ENCODE measurements at regions not wholly inside any gene's neighbourhood (a gene's known extent, or its start where the extent isn't known, plus 50 kb on each side); places are given as distances from the start of the nearest gene placed in this dataset.

- H3K27me3 Mint-ChIP-seq (ENCODE audit: insufficient read depth, unreplicated experiment): no peaks in the 10 kb centered on the region
Measured at GRCh38 chr12:25388183-25388582, 137.5 kb upstream of the KRAS start.

DNA sequence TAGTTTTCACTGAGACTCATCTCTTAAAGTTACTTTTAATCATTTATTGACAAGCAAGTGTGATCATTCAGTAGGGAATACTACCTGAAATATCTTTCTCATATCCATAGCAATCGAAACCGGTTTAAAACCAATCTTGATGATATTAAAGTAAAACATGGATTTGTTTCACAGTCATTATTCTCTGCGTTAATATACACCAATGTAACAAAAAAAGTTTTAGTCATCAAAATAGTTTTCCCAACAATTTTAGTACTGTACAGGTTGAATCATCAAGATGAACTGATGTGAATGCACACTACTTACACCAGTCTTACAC, 137.0 kb upstream of the KRAS start:
- no peak for DNase-seq
- peaks cover 26% of the 10 kb centered on the region for H3K4me1 Mint-ChIP-seq (ENCODE audit: low read depth, unreplicated experiment)
- TF ChIP-seq, protein P1, sequence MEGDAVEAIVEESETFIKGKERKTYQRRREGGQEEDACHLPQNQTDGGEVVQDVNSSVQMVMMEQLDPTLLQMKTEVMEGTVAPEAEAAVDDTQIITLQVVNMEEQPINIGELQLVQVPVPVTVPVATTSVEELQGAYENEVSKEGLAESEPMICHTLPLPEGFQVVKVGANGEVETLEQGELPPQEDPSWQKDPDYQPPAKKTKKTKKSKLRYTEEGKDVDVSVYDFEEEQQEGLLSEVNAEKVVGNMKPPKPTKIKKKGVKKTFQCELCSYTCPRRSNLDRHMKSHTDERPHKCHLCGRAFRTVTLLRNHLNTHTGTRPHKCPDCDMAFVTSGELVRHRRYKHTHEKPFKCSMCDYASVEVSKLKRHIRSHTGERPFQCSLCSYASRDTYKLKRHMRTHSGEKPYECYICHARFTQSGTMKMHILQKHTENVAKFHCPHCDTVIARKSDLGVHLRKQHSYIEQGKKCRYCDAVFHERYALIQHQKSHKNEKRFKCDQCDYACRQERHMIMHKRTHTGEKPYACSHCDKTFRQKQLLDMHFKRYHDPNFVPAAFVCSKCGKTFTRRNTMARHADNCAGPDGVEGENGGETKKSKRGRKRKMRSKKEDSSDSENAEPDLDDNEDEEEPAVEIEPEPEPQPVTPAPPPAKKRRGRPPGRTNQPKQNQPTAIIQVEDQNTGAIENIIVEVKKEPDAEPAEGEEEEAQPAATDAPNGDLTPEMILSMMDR (IDR thresholded peaks at IDR 0.05; ENCODE audit: insufficient read depth in 1 of 2, low read depth in 1 of 2, low read length in 1 of 2, severe bottlenecking in 1 of 2, unreplicated experiment in 1 of 2): no peak
- no TSS peak for BruUV-seq (replicated peaks)
- H3K27ac Mint-ChIP-seq (ENCODE audit: unreplicated experiment): peak overlapping the region; percentile 99
- Histone ChIP-seq H3K4me1 (peaks cover 11% of the 10 kb centered on the region), H3K9me3 (no peaks in the 10 kb centered on the region), H3K36me3 (ENCODE audit: control insufficient read depth, insufficient read depth, low read length) (no peaks in the 10 kb centered on the region), H3K4me3 (ENCODE audit: low read depth, low read length) (no peak overlapping the region), H3K27me3 (replicated peaks; ENCODE audit: control insufficient read depth, insufficient read depth, low read length) (no peaks in the 10 kb centered on the region)
- peak overlapping the region; percentile 97 for H3K4me3 Mint-ChIP-seq (ENCODE audit: unreplicated experiment)
- ChIA-PET CTCF (interaction anchor here (0.5 to 1.5 kb wide), 13 partner anchors 25 to 613 kb away, joined by 3 to 13 read pairs (median 4); partner anchors contain the start of genes DNAI7 and ETFRF1), POLR2A (interaction anchor here (0.8 kb wide), 1 partner anchor 40 kb away, joined by 3 read pairs; no protein-coding TSS in a partner anchor)
- H3K27me3 Mint-ChIP-seq (ENCODE audit: insufficient read depth, unreplicated experiment): no peaks in the 10 kb centered on the region
- H3K36me3 Mint-ChIP-seq (ENCODE audit: insufficient read depth, unreplicated experiment): peaks cover 31% of the 10 kb centered on the region
- intact Hi-C loops (cut with micrococcal nuclease; ENCODE audit: unreplicated experiment): loop anchor here (1.0 kb wide), 4 partner anchors 146 to 396 kb away; no protein-coding TSS in a partner anchor
- H3K9me3 Mint-ChIP-seq (ENCODE audit: unreplicated experiment): no peaks in the 10 kb centered on the region

More at GRCh38 chr12:25388183-25388582, 137.5 kb upstream of the KRAS start:
- Mint-ChIP-seq H3K36me3 (ENCODE audit: insufficient read depth, unreplicated experiment) (peaks cover 30% of the 10 kb centered on the region), H3K9me3 (ENCODE audit: unreplicated experiment) (no peaks in the 10 kb centered on the region), H3K4me1 (ENCODE audit: low read depth, unreplicated experiment) (peaks cover 22% of the 10 kb centered on the region), H3K4me3 (ENCODE audit: unreplicated experiment) (no peak overlapping the region), H3K27ac (ENCODE audit: unreplicated experiment) (no peak overlapping the region)
- Histone ChIP-seq H3K27me3 (replicated peaks; ENCODE audit: control insufficient read depth, insufficient read depth, low read length) (no peaks in the 10 kb centered on the region), H3K9me3 (no peaks in the 10 kb centered on the region), H3K4me1 (peaks cover 11% of the 10 kb centered on the region), H3K4me3 (ENCODE audit: low read depth, low read length) (no peak overlapping the region), H3K36me3 (ENCODE audit: control insufficient read depth, insufficient read depth, low read length) (no peaks in the 10 kb centered on the region)
- BruUV-seq (replicated peaks): no TSS peak
- TF ChIP-seq, protein P1 (IDR thresholded peaks at IDR 0.05; ENCODE audit: insufficient read depth in 1 of 2, low read depth in 1 of 2, low read length in 1 of 2, severe bottlenecking in 1 of 2, unreplicated experiment in 1 of 2): no peak
- intact Hi-C loops (cut with micrococcal nuclease; ENCODE audit: unreplicated experiment): no loop called here
- no peak for DNase-seq
- ChIA-PET POLR2A (interaction anchor here (0.8 kb wide), 1 partner anchor 41 kb away, joined by 3 read pairs; no protein-coding TSS in a partner anchor), CTCF (interaction anchor here (0.5 to 1.5 kb wide), 8 partner anchors 27 to 231 kb away, joined by 3 to 13 read pairs (median 6); partner anchors contain the start of genes DNAI7 and ETFRF1)

GRCh38 chr12:25386831-25387731, 136.4 kb upstream of the KRAS start:
- peak overlapping the region; percentile 99 for H3K27ac Mint-ChIP-seq (ENCODE audit: unreplicated experiment)
- Histone ChIP-seq H3K4me1 (peaks cover 11% of the 10 kb centered on the region), H3K4me3 (ENCODE audit: low read depth, low read length) (peak overlapping the region; percentile 67), H3K9me3 (no peaks in the 10 kb centered on the region), H3K36me3 (ENCODE audit: control insufficient read depth, insufficient read depth, low read length) (no peaks in the 10 kb centered on the region), H3K27me3 (replicated peaks; ENCODE audit: control insufficient read depth, insufficient read depth, low read length) (no peaks in the 10 kb centered on the region)
- peak; percentile 85 to 92 for DNase-seq
- H3K9me3 Mint-ChIP-seq (ENCODE audit: unreplicated experiment): no peaks in the 10 kb centered on the region
- no peaks in the 10 kb centered on the region for H3K27me3 Mint-ChIP-seq (ENCODE audit: insufficient read depth, unreplicated experiment)
- H3K36me3 Mint-ChIP-seq (ENCODE audit: insufficient read depth, unreplicated experiment): peaks cover 36% of the 10 kb centered on the region
- POLR2A ChIA-PET: interaction anchor here (0.6 to 0.8 kb wide), 2 partner anchors 39 to 177 kb away, joined by 3 to 4 read pairs; no protein-coding TSS in a partner anchor
- TF ChIP-seq, protein P1 (IDR thresholded peaks at IDR 0.05; ENCODE audit: insufficient read depth in 1 of 2, low read depth in 1 of 2, low read length in 1 of 2, severe bottlenecking in 1 of 2, unreplicated experiment in 1 of 2): peak; percentile 92 to 94
- peak overlapping the region; percentile 97 for H3K4me3 Mint-ChIP-seq (ENCODE audit: unreplicated experiment)
- intact Hi-C loops (cut with micrococcal nuclease; ENCODE audit: unreplicated experiment): loop anchor here (1.0 kb wide), 4 partner anchors 146 to 396 kb away; no protein-coding TSS in a partner anchor
- no TSS peak for BruUV-seq (replicated peaks)
- H3K4me1 Mint-ChIP-seq (ENCODE audit: low read depth, unreplicated experiment): peaks cover 33% of the 10 kb centered on the region
- CTCF ChIA-PET: interaction anchor here (0.5 to 1.5 kb wide), 14 partner anchors 24 to 614 kb away, joined by 3 to 13 read pairs (median 4); partner anchors contain the start of genes DNAI7 and ETFRF1
